ENCODE measurements at regions not wholly inside any gene's neighbourhood (a gene's known extent, or its start where the extent isn't known, plus 50 kb on each side); places are given as distances from the start of the nearest gene placed in this dataset.

DNA sequence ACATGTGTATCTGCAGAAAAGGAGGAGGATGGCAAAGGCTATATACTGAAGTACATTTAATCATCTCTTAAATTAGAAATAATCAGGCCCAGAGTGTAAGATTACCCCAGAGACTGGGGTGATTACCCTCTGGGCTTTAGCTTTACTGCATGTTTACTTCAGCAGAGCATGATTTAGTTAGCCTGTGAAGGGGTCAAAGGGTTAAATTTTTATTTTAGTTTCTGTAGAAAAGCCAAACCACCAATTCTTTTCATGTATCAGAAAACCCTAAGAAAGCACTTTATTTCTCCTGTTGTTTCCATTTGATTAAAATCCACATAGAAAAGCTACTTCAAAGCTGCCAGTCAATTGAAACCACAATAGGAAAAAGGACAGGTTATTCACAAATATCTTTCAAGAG is 101.5 kb upstream of the LSM8 start:
- DNase-seq (ENCODE audit: low read depth), result no peak

- DNase-seq (ENCODE audit: low read depth), result no peak
Observed at GRCh38 chr7:118085000-118085399, 99.0 kb upstream of the LSM8 start.

DNA sequence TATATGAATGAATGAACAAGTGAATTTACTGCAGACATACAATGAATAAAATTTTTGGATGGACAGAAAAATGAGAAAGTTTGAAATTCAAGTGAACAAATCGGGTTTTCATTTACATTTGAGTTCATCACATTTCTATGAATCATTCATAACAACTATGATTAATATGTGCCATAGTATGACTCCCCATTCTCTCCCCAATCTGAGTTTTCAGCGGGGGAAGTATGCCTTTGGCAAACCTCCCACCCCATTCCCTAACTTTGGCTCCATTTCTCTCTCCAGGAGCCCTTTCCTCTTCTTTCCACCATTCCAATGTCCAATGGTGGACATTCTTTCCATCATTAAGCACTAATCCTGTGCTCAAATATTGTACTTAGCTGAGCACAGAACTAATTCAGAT is 96.8 kb upstream of the LSM8 start:
- DNase-seq (ENCODE audit: low read depth), result no peak

- DNase-seq (ENCODE audit: low read depth), result no peak
Observed at GRCh38 chr7:118094044-118094443, 89.9 kb upstream of the LSM8 start.

GRCh38 chr7:118104812-118105441 is 79.0 kb upstream of the LSM8 start:
- no peak for DNase-seq (ENCODE audit: low read depth)

- no peak for DNase-seq (ENCODE audit: low read depth)
Observed at GRCh38 chr7:118109607-118110006, 74.4 kb upstream of the LSM8 start.

DNA sequence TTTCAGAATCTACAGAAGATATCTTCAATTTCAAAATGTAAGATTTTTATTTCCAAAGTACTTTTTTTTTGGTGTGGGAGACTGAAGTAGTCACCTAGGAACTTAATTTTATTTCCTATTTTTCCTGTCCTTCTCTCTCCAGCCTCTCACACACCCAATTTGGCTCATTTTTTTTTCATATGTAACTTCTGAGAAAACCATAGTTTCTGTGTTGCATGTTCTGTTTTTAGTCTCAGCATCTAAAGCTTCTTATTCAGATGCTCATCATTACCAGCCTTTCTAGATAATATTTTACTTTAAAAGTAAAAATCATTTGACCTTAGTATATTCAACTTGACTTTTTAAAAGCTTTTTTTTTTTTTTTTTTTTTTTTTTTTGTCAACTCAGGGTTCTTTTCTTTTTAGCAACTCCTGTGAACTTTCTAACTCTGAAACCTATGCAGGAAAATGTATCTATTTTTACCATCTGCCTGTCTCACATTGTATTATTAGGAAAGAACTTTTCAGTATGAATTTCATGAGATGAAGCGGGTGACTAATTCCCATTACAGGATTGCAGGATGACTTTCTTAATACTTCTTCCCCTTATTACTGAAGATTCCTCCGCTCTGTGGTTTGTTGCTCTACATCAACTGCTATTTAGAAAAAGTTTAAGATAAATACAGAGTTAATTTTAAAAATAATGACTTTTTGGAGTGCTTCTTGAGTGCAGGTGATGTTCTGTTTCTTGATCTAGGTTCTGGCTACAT is 73.6 kb upstream of the LSM8 start:
- no peak for DNase-seq (ENCODE audit: low read depth)

DNA sequence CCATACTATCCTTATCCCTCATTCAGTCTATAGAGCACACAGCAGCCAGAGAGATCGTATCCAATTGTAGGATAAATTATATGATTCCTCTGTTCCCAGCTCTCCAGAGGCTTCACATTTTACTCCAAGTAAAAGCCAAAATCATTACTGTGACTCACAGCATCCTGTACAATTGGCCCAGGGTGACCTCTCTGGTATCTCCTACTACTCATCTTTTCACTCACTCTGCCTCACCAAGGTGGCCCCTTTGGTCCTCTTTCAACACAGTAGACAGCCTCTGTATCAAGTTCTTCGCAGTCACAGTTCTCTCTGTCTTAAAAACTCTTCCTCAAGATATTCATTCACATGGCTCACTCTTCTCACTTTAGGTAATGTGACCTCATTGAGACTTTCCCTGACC is 72.6 kb upstream of the LSM8 start:
- DNase-seq (ENCODE audit: low read depth), result no peak

- DNase-seq (ENCODE audit: low read depth), result no peak
Observed at GRCh38 chr7:118114175-118114574, 69.8 kb upstream of the LSM8 start.

DNA sequence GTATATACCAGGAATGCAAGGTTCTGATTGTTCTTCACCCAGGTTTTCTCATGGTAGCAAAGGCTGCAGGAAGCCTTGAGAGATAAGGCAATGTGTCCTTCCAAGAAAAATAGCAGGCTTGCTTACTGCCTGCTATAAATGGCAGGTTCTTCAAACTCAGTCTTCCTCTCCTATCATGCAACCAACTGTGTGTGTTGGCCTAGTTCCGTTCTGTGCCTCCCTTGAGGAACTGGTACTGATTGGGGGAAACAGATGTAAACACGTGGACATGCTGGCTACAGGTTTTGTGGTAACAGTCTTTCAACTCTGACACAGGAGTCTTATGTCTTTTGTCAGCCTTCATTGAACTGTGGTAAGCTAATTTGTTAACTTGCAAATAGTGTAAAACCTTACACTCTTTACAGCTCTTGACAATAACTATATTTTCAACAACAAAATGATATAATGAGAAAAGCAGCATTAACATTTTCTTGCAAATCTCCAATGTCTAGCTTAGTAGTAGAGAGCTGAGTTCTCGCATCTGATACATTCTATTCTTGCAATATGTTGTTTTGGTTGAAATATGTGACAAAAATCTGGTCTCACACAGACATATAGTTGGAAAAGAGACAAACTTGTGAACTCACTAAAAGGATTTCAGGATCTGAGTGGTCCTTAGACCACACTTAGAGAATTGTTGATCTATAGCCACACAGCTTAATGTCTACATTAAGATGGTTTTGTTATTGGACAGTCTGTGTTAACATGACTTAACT is 54.7 kb upstream of the LSM8 start:
- DNase-seq (ENCODE audit: low read depth), result no peak

DNA sequence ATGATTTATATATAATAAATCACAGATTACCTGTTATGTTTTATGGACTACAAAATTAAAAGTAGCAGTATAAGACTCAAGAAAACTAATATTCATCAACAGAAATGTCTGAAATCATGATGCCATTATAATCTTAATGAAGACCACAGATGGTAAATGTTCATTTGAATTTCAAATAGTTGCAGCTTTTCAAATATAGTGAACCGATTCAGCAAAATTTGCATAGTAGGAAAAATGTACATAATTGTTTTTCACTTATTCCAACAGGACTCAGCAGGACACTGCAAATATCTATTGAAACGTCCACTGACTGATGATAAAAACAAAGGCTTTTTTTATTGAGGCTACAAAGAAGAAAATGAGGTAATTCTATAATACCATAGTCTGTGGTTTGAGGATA is 51.2 kb upstream of the LSM8 start:
- no peak for DNase-seq (ENCODE audit: low read depth)

Measured in non-pigmented ciliary epithelial cell (primary cell).